SK-N-SH (cell line): ENCODE measurements at regions not wholly inside any gene's neighbourhood (a gene's known extent, or its start where the extent isn't known, plus 50 kb on each side); places are given as distances from the start of the nearest gene placed in this dataset.

Experiments
- ELF1 ChIP-seq: IDR thresholded peaks from 2 replicates; pipeline ENCODE4 v1.4.0; 2012
- EP300 ChIP-seq, 2 experiments: IDR thresholded peaks; 2 replicates each; pipeline versions ENCODE4 v1.4.0 to v1.6.1; 2012; ENCODE audit warnings: borderline replicate concordance in 1 of 2, low read depth in 1 of 2, low read length in 1 of 2
- MXI1 ChIP-seq: IDR thresholded peaks from 2 replicates; pipeline ENCODE4 v1.6.1; 2012; ENCODE audit warnings: mild to moderate bottlenecking, low read depth, low read length, improper control_type of control experiment
- POLR2AphosphoS5 ChIP-seq: IDR thresholded peaks from 2 replicates; pipeline ENCODE4 v1.6.1; 2012; ENCODE audit warnings: low read depth, low read length
- RAD21 ChIP-seq: IDR thresholded peaks from 2 replicates; pipeline ENCODE4 v1.6.1; 2012; ENCODE audit warnings: mild to moderate bottlenecking, low read length
- RFX5 ChIP-seq: IDR thresholded peaks from 2 replicates; pipeline ENCODE4 v1.6.1; 2012; ENCODE audit warnings: mild to moderate bottlenecking, improper control_type of control experiment, low read length
- RXRA ChIP-seq: IDR thresholded peaks from 2 replicates; pipeline ENCODE4 v1.4.0; 2012; ENCODE audit warnings: low read depth, mild to moderate bottlenecking, borderline replicate concordance
- TCF12 ChIP-seq: IDR thresholded peaks from 2 replicates; pipeline ENCODE4 v1.4.0; 2012
- YY1 ChIP-seq: IDR thresholded peaks from 2 replicates; pipeline ENCODE4 v1.4.0; 2012; ENCODE audit warnings: low read depth, mild to moderate bottlenecking
- TF ChIP-seq, protein P1 (sequence below): fragments of 200-600 bp; sonication (generic); IDR thresholded peaks from 2 replicates; pipeline ENCODE4 v1.6.1; 2017; ENCODE audit warnings: antibody characterized with exemption, mild to moderate bottlenecking, moderate library complexity
- TF ChIP-seq, protein P2 (sequence below): fragments of 150-350 bp; IDR thresholded peaks from 2 replicates; pipeline ENCODE4 v1.6.1; 2017; ENCODE audit warnings: antibody characterized with exemption, low read length, low read depth, borderline replicate concordance

GRCh38 chr12:131249246-131250027 is 295.7 kb downstream of the ADGRD1 start:
- TF ChIP-seq, protein P1, sequence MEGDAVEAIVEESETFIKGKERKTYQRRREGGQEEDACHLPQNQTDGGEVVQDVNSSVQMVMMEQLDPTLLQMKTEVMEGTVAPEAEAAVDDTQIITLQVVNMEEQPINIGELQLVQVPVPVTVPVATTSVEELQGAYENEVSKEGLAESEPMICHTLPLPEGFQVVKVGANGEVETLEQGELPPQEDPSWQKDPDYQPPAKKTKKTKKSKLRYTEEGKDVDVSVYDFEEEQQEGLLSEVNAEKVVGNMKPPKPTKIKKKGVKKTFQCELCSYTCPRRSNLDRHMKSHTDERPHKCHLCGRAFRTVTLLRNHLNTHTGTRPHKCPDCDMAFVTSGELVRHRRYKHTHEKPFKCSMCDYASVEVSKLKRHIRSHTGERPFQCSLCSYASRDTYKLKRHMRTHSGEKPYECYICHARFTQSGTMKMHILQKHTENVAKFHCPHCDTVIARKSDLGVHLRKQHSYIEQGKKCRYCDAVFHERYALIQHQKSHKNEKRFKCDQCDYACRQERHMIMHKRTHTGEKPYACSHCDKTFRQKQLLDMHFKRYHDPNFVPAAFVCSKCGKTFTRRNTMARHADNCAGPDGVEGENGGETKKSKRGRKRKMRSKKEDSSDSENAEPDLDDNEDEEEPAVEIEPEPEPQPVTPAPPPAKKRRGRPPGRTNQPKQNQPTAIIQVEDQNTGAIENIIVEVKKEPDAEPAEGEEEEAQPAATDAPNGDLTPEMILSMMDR: no peak
- no peak for TF ChIP-seq EP300 (IDR thresholded peaks at IDR 0.05; ENCODE audit: borderline replicate concordance in 1 of 2, low read depth in 1 of 2, low read length in 1 of 2)
- TF ChIP-seq RFX5: no peak
- TF ChIP-seq, protein P2, sequence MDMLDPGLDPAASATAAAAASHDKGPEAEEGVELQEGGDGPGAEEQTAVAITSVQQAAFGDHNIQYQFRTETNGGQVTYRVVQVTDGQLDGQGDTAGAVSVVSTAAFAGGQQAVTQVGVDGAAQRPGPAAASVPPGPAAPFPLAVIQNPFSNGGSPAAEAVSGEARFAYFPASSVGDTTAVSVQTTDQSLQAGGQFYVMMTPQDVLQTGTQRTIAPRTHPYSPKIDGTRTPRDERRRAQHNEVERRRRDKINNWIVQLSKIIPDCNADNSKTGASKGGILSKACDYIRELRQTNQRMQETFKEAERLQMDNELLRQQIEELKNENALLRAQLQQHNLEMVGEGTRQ: no peak
- TF ChIP-seq POLR2AphosphoS5: no peak
- no peak for TF ChIP-seq RXRA
- no peak for TF ChIP-seq YY1
- no peak for TF ChIP-seq MXI1
- TF ChIP-seq TCF12: no peak
- no peak for TF ChIP-seq RAD21
- no peak for TF ChIP-seq ELF1
